GM23338 (cell line): ENCODE measurements at regions not wholly inside any gene's neighbourhood (a gene's known extent, or its start where the extent isn't known, plus 50 kb on each side); places are given as distances from the start of the nearest gene placed in this dataset.

Source experiments
- ATAC-seq: fragments of 200-7000 bp; cut with Tn5 transposase; 3 replicates; pipeline ENCODE4 v1.9.1; 2020
- DNase-seq: peaks from one replicate; pipeline ENCODE4 v3.0.0-alpha.2; 2015; ENCODE audit warnings: low spot score
- H2AFZ ChIP-seq: fragments of 200-600 bp; sonication (generic); 2 replicates; pipeline ENCODE4 v1.8.0; 2016; ENCODE audit warnings: antibody characterized with exemption, mild to moderate bottlenecking, moderate library complexity
- H3F3A ChIP-seq: fragments of 200-600 bp; sonication (generic); replicated peaks from 2 replicates; pipeline ENCODE4 v1.8.0; 2017; ENCODE audit warnings: antibody characterized with exemption, mixed run types, low read depth
- H3K27ac ChIP-seq: fragments of 200-600 bp; sonication (generic); 2 replicates; pipeline ENCODE4 v1.6.1; 2016; ENCODE audit warnings: low read depth
- H3K27me3 ChIP-seq: fragments of 200-600 bp; sonication (generic); 2 replicates; pipeline ENCODE4 v1.8.0; 2016; ENCODE audit warnings: mild to moderate bottlenecking, mixed run types, moderate library complexity; ENCODE audit not compliant: insufficient read depth
- H3K36me3 ChIP-seq: fragments of 200-600 bp; sonication (generic); 2 replicates; pipeline ENCODE4 v1.8.0; 2016; ENCODE audit warnings: mild to moderate bottlenecking; ENCODE audit not compliant: insufficient read depth
- H3K4me1 ChIP-seq: fragments of 200-600 bp; sonication (generic); 2 replicates; pipeline ENCODE4 v1.8.0; 2016; ENCODE audit warnings: mild to moderate bottlenecking, moderate library complexity; ENCODE audit not compliant: insufficient read depth
- H3K4me2 ChIP-seq: fragments of 200-600 bp; sonication (generic); 2 replicates; pipeline ENCODE4 v1.7.1; 2017; ENCODE audit warnings: mixed run types
- H3K4me3 ChIP-seq: fragments of 200-600 bp; sonication (generic); 2 replicates; pipeline ENCODE4 v1.6.1; 2016; ENCODE audit warnings: mixed run types
- H3K79me2 ChIP-seq: fragments of 200-600 bp; sonication (generic); replicated peaks from 2 replicates; pipeline ENCODE4 v1.8.0; 2017; ENCODE audit warnings: mild to moderate bottlenecking; ENCODE audit not compliant: insufficient read depth
- H3K9me2 ChIP-seq: fragments of 200-600 bp; sonication (generic); 2 replicates; pipeline ENCODE4 v1.8.0; 2017; ENCODE audit not compliant: insufficient read depth
- H4K20me1 ChIP-seq: fragments of 200-600 bp; sonication (generic); replicated peaks from 2 replicates; pipeline ENCODE4 v1.8.0; 2017; ENCODE audit warnings: mild to moderate bottlenecking; ENCODE audit not compliant: insufficient read depth
- H3K27ac Mint-ChIP-seq: 2 replicates; pipeline ENCODE4 v1.8.0; 2020; ENCODE audit warnings: inconsistent platforms, mild to moderate bottlenecking, moderate library complexity, mixed read lengths
- H3K27me3 Mint-ChIP-seq: 3 replicates; pipeline ENCODE4 v1.8.0; 2022; ENCODE audit warnings: low read depth, mild to moderate bottlenecking, moderate library complexity, mixed read lengths, inconsistent platforms; ENCODE audit not compliant: insufficient read depth, poor library complexity
- H3K36me3 Mint-ChIP-seq: 3 replicates; pipeline ENCODE4 v1.8.0; 2021; ENCODE audit warnings: low read depth, mild to moderate bottlenecking, inconsistent platforms, moderate library complexity, mixed read lengths
- H3K4me1 Mint-ChIP-seq: 3 replicates; pipeline ENCODE4 v1.8.0; 2020; ENCODE audit warnings: mild to moderate bottlenecking, inconsistent platforms, mixed read lengths
- H3K4me3 Mint-ChIP-seq: 3 replicates; pipeline ENCODE4 v1.8.0; 2021; ENCODE audit warnings: moderate library complexity, mild to moderate bottlenecking, inconsistent platforms, mixed read lengths
- H3K9me3 Mint-ChIP-seq: 3 replicates; pipeline ENCODE4 v1.8.0; 2020; ENCODE audit warnings: moderate library complexity, mild to moderate bottlenecking, inconsistent platforms, mixed read lengths
- EZH2 ChIP-seq: fragments of 200-600 bp; sonication (generic); IDR thresholded peaks from one replicate; pipeline ENCODE4 v1.8.0; 2017; ENCODE audit warnings: antibody characterized with exemption, mild to moderate bottlenecking, low read depth; ENCODE audit not compliant: unreplicated experiment
- NANOG ChIP-seq: IDR thresholded peaks from 2 replicates; pipeline ENCODE4 v1.6.1; 2016; ENCODE audit warnings: antibody characterized with exemption, borderline replicate concordance
- ZNF331 ChIP-seq: fragments of 250-450 bp; sonication (Bioruptor Pico); IDR thresholded peaks from 2 replicates; pipeline ENCODE4 v1.5.0; 2020; ENCODE audit warnings: low read depth, mild to moderate bottlenecking, moderate library complexity
- TF ChIP-seq, protein P1 (sequence below): IDR thresholded peaks from 2 replicates; pipeline ENCODE4 v1.6.1; 2016; ENCODE audit warnings: antibody characterized with exemption
- TF ChIP-seq, protein P2 (sequence below): IDR thresholded peaks from one replicate; pipeline ENCODE4 v1.6.1; 2018; ENCODE audit warnings: antibody characterized with exemption; ENCODE audit not compliant: unreplicated experiment
- TF ChIP-seq, protein P3 (sequence below), 2 experiments: fragments of 200-600 bp in 1 of 2; sonication (generic) in 1 of 2; conservative IDR thresholded peaks; 2 replicates each; pipeline versions ENCODE4 v1.5.1 to v1.6.1; 2016 to 2017; ENCODE audit warnings: antibody characterized with exemption in 2 of 2, low read depth in 2 of 2, mild to moderate bottlenecking in 2 of 2, moderate library complexity in 1 of 2

DNA sequence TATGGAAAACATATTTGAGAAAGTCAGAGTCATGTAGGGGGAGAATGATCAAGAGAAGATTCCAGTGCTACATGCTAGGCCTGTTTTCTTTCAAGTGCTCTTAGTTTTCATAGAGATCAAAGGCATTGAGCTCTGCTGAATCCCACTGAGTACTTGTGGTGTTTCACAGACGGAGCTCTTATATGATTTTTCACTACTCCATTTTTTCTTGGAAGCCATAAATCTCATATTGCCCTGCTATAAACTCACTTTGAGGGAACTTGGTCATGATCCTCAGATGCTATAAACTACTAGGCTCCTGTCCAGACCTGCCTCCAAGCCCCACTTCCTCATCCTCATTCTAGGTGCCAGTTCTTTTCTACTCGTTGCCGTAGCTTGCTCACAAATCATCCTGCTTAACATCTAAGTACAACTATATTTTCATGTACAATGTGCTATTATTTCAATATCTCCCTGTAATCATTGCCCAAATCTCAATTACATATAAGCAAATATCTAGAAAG, 180.8 kb upstream of the CCDC179 start:
- no peaks in the 10 kb centered on the region for H3K27me3 Mint-ChIP-seq
- no peak for TF ChIP-seq NANOG
- TF ChIP-seq, protein P1, sequence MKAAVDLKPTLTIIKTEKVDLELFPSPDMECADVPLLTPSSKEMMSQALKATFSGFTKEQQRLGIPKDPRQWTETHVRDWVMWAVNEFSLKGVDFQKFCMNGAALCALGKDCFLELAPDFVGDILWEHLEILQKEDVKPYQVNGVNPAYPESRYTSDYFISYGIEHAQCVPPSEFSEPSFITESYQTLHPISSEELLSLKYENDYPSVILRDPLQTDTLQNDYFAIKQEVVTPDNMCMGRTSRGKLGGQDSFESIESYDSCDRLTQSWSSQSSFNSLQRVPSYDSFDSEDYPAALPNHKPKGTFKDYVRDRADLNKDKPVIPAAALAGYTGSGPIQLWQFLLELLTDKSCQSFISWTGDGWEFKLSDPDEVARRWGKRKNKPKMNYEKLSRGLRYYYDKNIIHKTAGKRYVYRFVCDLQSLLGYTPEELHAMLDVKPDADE, result no peak
- no peak for TF ChIP-seq EZH2
- TF ChIP-seq, protein P2, sequence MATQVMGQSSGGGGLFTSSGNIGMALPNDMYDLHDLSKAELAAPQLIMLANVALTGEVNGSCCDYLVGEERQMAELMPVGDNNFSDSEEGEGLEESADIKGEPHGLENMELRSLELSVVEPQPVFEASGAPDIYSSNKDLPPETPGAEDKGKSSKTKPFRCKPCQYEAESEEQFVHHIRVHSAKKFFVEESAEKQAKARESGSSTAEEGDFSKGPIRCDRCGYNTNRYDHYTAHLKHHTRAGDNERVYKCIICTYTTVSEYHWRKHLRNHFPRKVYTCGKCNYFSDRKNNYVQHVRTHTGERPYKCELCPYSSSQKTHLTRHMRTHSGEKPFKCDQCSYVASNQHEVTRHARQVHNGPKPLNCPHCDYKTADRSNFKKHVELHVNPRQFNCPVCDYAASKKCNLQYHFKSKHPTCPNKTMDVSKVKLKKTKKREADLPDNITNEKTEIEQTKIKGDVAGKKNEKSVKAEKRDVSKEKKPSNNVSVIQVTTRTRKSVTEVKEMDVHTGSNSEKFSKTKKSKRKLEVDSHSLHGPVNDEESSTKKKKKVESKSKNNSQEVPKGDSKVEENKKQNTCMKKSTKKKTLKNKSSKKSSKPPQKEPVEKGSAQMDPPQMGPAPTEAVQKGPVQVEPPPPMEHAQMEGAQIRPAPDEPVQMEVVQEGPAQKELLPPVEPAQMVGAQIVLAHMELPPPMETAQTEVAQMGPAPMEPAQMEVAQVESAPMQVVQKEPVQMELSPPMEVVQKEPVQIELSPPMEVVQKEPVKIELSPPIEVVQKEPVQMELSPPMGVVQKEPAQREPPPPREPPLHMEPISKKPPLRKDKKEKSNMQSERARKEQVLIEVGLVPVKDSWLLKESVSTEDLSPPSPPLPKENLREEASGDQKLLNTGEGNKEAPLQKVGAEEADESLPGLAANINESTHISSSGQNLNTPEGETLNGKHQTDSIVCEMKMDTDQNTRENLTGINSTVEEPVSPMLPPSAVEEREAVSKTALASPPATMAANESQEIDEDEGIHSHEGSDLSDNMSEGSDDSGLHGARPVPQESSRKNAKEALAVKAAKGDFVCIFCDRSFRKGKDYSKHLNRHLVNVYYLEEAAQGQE, result no peak
- TF ChIP-seq, protein P3, sequence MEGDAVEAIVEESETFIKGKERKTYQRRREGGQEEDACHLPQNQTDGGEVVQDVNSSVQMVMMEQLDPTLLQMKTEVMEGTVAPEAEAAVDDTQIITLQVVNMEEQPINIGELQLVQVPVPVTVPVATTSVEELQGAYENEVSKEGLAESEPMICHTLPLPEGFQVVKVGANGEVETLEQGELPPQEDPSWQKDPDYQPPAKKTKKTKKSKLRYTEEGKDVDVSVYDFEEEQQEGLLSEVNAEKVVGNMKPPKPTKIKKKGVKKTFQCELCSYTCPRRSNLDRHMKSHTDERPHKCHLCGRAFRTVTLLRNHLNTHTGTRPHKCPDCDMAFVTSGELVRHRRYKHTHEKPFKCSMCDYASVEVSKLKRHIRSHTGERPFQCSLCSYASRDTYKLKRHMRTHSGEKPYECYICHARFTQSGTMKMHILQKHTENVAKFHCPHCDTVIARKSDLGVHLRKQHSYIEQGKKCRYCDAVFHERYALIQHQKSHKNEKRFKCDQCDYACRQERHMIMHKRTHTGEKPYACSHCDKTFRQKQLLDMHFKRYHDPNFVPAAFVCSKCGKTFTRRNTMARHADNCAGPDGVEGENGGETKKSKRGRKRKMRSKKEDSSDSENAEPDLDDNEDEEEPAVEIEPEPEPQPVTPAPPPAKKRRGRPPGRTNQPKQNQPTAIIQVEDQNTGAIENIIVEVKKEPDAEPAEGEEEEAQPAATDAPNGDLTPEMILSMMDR (conservative IDR thresholded peaks at IDR 0.05; ENCODE audit: low read depth in 2 of 2), result no peak
- TF ChIP-seq ZNF331, result no peak
- no peaks in the 10 kb centered on the region for H3K36me3 Mint-ChIP-seq
- no peaks in the 10 kb centered on the region for H3K9me3 Mint-ChIP-seq
- H3K4me3 Mint-ChIP-seq, result no peak overlapping the region
- Histone ChIP-seq H3K4me1 (no peaks in the 10 kb centered on the region), H2AFZ (no peak overlapping the region), H3K27me3 (no peaks in the 10 kb centered on the region), H3K4me2 (no peak overlapping the region), H4K20me1 (no peaks in the 10 kb centered on the region), H3K79me2 (no peaks in the 10 kb centered on the region), H3K36me3 (no peaks in the 10 kb centered on the region), H3K4me3 (no peak overlapping the region), H3K27ac (no peak overlapping the region), H3K9me2 (no peaks in the 10 kb centered on the region), H3F3A (no peaks in the 10 kb centered on the region)
- DNase-seq (no peak), ATAC-seq (no peak)
- H3K4me1 Mint-ChIP-seq, result no peaks in the 10 kb centered on the region
- H3K27ac Mint-ChIP-seq, result no peak overlapping the region

DNA sequence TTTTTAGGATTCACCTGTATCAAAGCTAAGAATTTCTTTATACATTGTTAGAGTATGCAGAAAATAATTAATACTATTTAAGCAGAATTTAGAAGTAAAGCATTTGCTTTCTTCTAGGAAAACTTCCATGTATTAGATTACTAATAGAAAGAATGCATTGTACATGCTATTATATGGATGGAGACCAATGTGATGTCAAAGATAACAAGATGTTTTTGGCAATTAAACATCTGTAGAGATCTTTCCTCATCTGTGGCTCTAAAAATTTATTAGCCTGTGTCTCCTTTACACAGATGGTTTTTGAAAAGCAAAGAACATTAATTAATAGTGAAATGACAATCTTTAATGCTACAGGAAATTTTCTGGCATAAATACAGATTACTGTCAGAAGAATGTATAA, 198.4 kb upstream of the CCDC179 start:
- H3K27me3 ChIP-seq, result no peaks in the 10 kb centered on the region
- no peaks in the 10 kb centered on the region for H3F3A ChIP-seq
- H3K36me3 ChIP-seq, result no peaks in the 10 kb centered on the region
- H4K20me1 ChIP-seq, result no peaks in the 10 kb centered on the region
- no peak overlapping the region for H2AFZ ChIP-seq
- ATAC-seq (no peak), DNase-seq (no peak)
- H3K9me3 Mint-ChIP-seq, result no peaks in the 10 kb centered on the region
- H3K36me3 Mint-ChIP-seq, result no peaks in the 10 kb centered on the region
- no peaks in the 10 kb centered on the region for H3K4me1 ChIP-seq
- TF ChIP-seq, protein P3 (conservative IDR thresholded peaks at IDR 0.05; ENCODE audit: low read depth in 2 of 2), result no peak
- no peak for TF ChIP-seq ZNF331
- no peak overlapping the region for H3K27ac ChIP-seq
- no peaks in the 10 kb centered on the region for H3K4me1 Mint-ChIP-seq
- no peak overlapping the region for H3K4me3 ChIP-seq
- H3K27ac Mint-ChIP-seq, result no peak overlapping the region
- H3K79me2 ChIP-seq, result no peaks in the 10 kb centered on the region
- H3K4me3 Mint-ChIP-seq, result no peak overlapping the region
- peaks cover 2% of the 10 kb centered on the region for H3K27me3 Mint-ChIP-seq
- no peaks in the 10 kb centered on the region for H3K9me2 ChIP-seq
- H3K4me2 ChIP-seq, result no peak overlapping the region
